ENCODE measurements at regions not wholly inside any gene's neighbourhood (a gene's known extent, or its start where the extent isn't known, plus 50 kb on each side); places are given as distances from the start of the nearest gene placed in this dataset.

- TF ChIP-seq EZH2phosphoT487 (IDR thresholded peaks at IDR 0.05; ENCODE audit: insufficient read depth, low read depth) (no peak), EZH2 (IDR thresholded peaks at IDR 0.05; ENCODE audit: insufficient read depth, poor library complexity, severe bottlenecking) (no peak)
- Histone ChIP-seq H3K36me3 (ENCODE audit: low read depth) (no peaks in the 10 kb centered on the region), H3K9me3 (ENCODE audit: low read depth) (no peaks in the 10 kb centered on the region), H3F3A (ENCODE audit: insufficient read depth) (no peaks in the 10 kb centered on the region), H3K9ac (no peak overlapping the region), H3K4me2 (ENCODE audit: unreplicated experiment) (no peak overlapping the region), H3K27ac (no peak overlapping the region), H3K9me2 (ENCODE audit: insufficient read depth) (no peaks in the 10 kb centered on the region), H4K20me1 (ENCODE audit: insufficient read depth) (no peaks in the 10 kb centered on the region), H2AFZ (no peak overlapping the region), H3K79me2 (ENCODE audit: insufficient read depth) (no peaks in the 10 kb centered on the region), H3K27me3 (replicated peaks; ENCODE audit: insufficient read depth) (no peaks in the 10 kb centered on the region), H3K4me3 (no peak overlapping the region), H3K4me1 (ENCODE audit: insufficient read depth) (no peaks in the 10 kb centered on the region)
- WGBS, 2 experiments (ENCODE audit: low coverage in 1 of 2, low lambda C conversion rate in 2 of 2, missing lambda C conversion rate in 2 of 2): 6 to 9% methylated on average over 3 of the region's 3 CpGs
- in situ Hi-C loops (cut with MboI): no loop called here
- DNase-seq: peak; percentile 12
Observed at GRCh38 chr2:83850071-83850725, 608.9 kb downstream of the SUCLG1 start.

DNA sequence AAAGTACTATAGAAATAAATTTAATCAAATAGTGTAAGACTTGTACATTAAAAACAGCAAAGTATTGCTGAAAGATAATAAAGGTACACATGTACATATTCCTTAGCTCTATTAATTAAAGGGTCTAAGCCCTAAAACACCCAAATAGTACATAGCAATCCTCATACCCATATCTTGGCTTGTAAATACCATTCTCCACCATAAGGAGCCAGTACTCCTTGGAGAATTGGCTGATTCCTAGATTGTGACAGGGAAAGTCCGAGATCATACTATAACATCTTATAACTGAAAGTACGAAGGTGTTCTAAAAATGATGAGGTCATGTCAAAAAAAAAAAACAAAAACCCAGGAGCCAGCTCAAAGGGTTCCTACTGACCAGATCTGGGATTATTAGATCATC is 614.6 kb downstream of the SUCLG1 start:
- TF ChIP-seq EZH2 (IDR thresholded peaks at IDR 0.05; ENCODE audit: insufficient read depth, poor library complexity, severe bottlenecking) (no peak), EZH2phosphoT487 (IDR thresholded peaks at IDR 0.05; ENCODE audit: insufficient read depth, low read depth) (no peak)
- Histone ChIP-seq H3K9ac (no peak overlapping the region), H2AFZ (no peak overlapping the region), H3K9me3 (ENCODE audit: low read depth) (no peaks in the 10 kb centered on the region), H3K36me3 (ENCODE audit: low read depth) (no peaks in the 10 kb centered on the region), H3K9me2 (ENCODE audit: insufficient read depth) (no peaks in the 10 kb centered on the region), H3K27ac (no peak overlapping the region), H3K4me2 (ENCODE audit: unreplicated experiment) (no peak overlapping the region), H3K27me3 (replicated peaks; ENCODE audit: insufficient read depth) (no peaks in the 10 kb centered on the region), H3K4me1 (ENCODE audit: insufficient read depth) (no peaks in the 10 kb centered on the region), H3F3A (ENCODE audit: insufficient read depth) (no peaks in the 10 kb centered on the region), H4K20me1 (ENCODE audit: insufficient read depth) (no peaks in the 10 kb centered on the region), H3K4me3 (no peak overlapping the region), H3K79me2 (ENCODE audit: insufficient read depth) (no peaks in the 10 kb centered on the region)
- no peak for DNase-seq
- WGBS, 2 experiments (ENCODE audit: low coverage in 1 of 2, low lambda C conversion rate in 2 of 2, missing lambda C conversion rate in 2 of 2): 8 to 10% methylated on average over 2 of the region's 2 CpGs
- in situ Hi-C loops (cut with MboI): no loop called here

GRCh38 chr2:83842421-83842820 is 616.7 kb downstream of the SUCLG1 start:
- H3K9me3 ChIP-seq (ENCODE audit: low read depth): no peaks in the 10 kb centered on the region

DNA sequence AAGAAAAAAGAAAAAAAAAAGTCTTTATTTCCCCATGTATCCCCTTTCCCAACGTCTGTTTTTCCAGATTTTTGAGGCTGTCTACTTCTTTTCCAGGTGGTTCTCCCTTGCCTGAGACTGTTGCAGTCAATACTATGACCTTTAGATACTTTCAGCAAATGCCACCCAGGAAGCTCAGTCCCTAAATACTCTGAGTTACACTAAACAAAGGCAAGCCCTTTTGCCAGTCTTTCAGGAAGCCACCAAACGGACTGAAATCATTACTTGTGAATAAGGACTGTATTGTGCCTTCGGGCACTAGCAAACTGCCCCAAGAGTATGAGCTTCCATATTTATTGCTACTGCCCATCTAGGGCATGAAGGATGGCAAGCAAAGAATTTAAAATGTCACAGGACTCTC is 621.3 kb downstream of the SUCLG1 start:
- Histone ChIP-seq H3K9ac (no peak overlapping the region), H3K79me2 (ENCODE audit: insufficient read depth) (no peaks in the 10 kb centered on the region), H3K9me2 (ENCODE audit: insufficient read depth) (no peaks in the 10 kb centered on the region), H3K4me1 (ENCODE audit: insufficient read depth) (no peaks in the 10 kb centered on the region), H3K9me3 (ENCODE audit: low read depth) (no peaks in the 10 kb centered on the region), H2AFZ (no peak overlapping the region), H4K20me1 (ENCODE audit: insufficient read depth) (no peaks in the 10 kb centered on the region), H3K27me3 (replicated peaks; ENCODE audit: insufficient read depth) (no peaks in the 10 kb centered on the region), H3K36me3 (ENCODE audit: low read depth) (no peaks in the 10 kb centered on the region), H3K4me2 (ENCODE audit: unreplicated experiment) (no peak overlapping the region), H3F3A (ENCODE audit: insufficient read depth) (no peaks in the 10 kb centered on the region), H3K27ac (no peak overlapping the region), H3K4me3 (no peak overlapping the region)
- TF ChIP-seq EZH2phosphoT487 (IDR thresholded peaks at IDR 0.05; ENCODE audit: insufficient read depth, low read depth): no peak
- no peak for TF ChIP-seq EZH2 (IDR thresholded peaks at IDR 0.05; ENCODE audit: insufficient read depth, poor library complexity, severe bottlenecking)
- in situ Hi-C loops (cut with MboI): no loop called here
- WGBS, 2 experiments (ENCODE audit: low coverage in 1 of 2, low lambda C conversion rate in 2 of 2, missing lambda C conversion rate in 2 of 2): 18 to 22% methylated on average over 3 of the region's 3 CpGs
- no peak for DNase-seq

More at GRCh38 chr2:83842421-83842820, 616.7 kb downstream of the SUCLG1 start:
- in situ Hi-C loops (cut with MboI): no loop called here
- DNase-seq: no peak
- H3K27me3 ChIP-seq (replicated peaks; ENCODE audit: insufficient read depth): no peaks in the 10 kb centered on the region
- H3K9me2 ChIP-seq (ENCODE audit: insufficient read depth): no peaks in the 10 kb centered on the region
- no peaks in the 10 kb centered on the region for H4K20me1 ChIP-seq (ENCODE audit: insufficient read depth)
- H3K4me1 ChIP-seq (ENCODE audit: insufficient read depth): no peaks in the 10 kb centered on the region
- no peak overlapping the region for H3K4me2 ChIP-seq (ENCODE audit: unreplicated experiment)
- H3K27ac ChIP-seq: no peak overlapping the region
- TF ChIP-seq EZH2phosphoT487 (IDR thresholded peaks at IDR 0.05; ENCODE audit: insufficient read depth, low read depth) (no peak), EZH2 (IDR thresholded peaks at IDR 0.05; ENCODE audit: insufficient read depth, poor library complexity, severe bottlenecking) (no peak)
- H3K9ac ChIP-seq: no peak overlapping the region
- H3K36me3 ChIP-seq (ENCODE audit: low read depth): no peaks in the 10 kb centered on the region
- no peaks in the 10 kb centered on the region for H3F3A ChIP-seq (ENCODE audit: insufficient read depth)
- no peaks in the 10 kb centered on the region for H3K79me2 ChIP-seq (ENCODE audit: insufficient read depth)
- H2AFZ ChIP-seq: no peak overlapping the region
- H3K4me3 ChIP-seq: no peak overlapping the region

DNA sequence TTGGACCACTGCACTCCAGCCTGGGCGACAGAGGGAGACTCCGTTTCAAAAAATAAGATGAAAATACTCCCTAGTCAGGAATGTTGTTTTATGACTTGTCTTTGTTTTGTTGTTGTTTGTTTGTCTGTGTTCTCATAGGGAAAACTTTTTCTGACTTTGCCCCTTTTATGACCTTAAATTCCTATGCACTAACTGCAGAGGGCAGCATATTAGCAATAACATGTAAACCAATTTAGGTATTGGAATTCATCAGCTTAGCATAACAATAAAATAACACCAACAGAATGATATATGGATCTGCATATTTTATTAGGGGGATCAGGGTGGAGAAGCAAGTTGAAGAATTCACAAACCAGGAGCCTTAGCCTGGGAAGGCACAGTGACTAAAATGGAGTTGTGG is 631.5 kb downstream of the SUCLG1 start:
- Histone ChIP-seq H2AFZ (no peak overlapping the region), H3K9me2 (ENCODE audit: insufficient read depth) (no peaks in the 10 kb centered on the region), H3F3A (ENCODE audit: insufficient read depth) (no peaks in the 10 kb centered on the region), H3K36me3 (ENCODE audit: low read depth) (no peaks in the 10 kb centered on the region), H3K27ac (no peak overlapping the region), H3K4me1 (ENCODE audit: insufficient read depth) (no peaks in the 10 kb centered on the region), H3K4me2 (ENCODE audit: unreplicated experiment) (no peak overlapping the region), H3K9ac (no peak overlapping the region), H3K4me3 (no peak overlapping the region), H3K9me3 (ENCODE audit: low read depth) (no peaks in the 10 kb centered on the region), H4K20me1 (ENCODE audit: insufficient read depth) (no peaks in the 10 kb centered on the region), H3K79me2 (ENCODE audit: insufficient read depth) (no peaks in the 10 kb centered on the region), H3K27me3 (replicated peaks; ENCODE audit: insufficient read depth) (no peaks in the 10 kb centered on the region)
- in situ Hi-C loops (cut with MboI): no loop called here
- DNase-seq: no peak
- 30 to 40% methylated on average over 2 of the region's 2 CpGs for WGBS, 2 experiments (ENCODE audit: low coverage in 1 of 2, low lambda C conversion rate in 2 of 2, missing lambda C conversion rate in 2 of 2)
- TF ChIP-seq EZH2phosphoT487 (IDR thresholded peaks at IDR 0.05; ENCODE audit: insufficient read depth, low read depth): no peak
- TF ChIP-seq EZH2 (IDR thresholded peaks at IDR 0.05; ENCODE audit: insufficient read depth, poor library complexity, severe bottlenecking): no peak

All from GM23248 (cell line).